GM12891 (cell line): ENCODE measurements at regions not wholly inside any gene's neighbourhood (a gene's known extent, or its start where the extent isn't known, plus 50 kb on each side); places are given as distances from the start of the nearest gene placed in this dataset.

Source experiments
- DNase-seq: peaks from one replicate; pipeline ENCODE4 v3.0.0; 2011; ENCODE audit warnings: low spot score; ENCODE audit not compliant: insufficient read length
- FAIRE-seq: peaks from 2 replicates; lab custom pipeline; 2011; peaks lifted over from hg19 to GRCh38; lab: Jason Lieb, UNC
- PAX5 ChIP-seq: IDR thresholded peaks from 2 replicates; pipeline ENCODE4 v1.6.1; 2011; ENCODE audit warnings: low read length, moderate library complexity, mild to moderate bottlenecking; ENCODE audit not compliant: insufficient read depth, severe bottlenecking
- POLR2A ChIP-seq: IDR thresholded peaks from 2 replicates; pipeline ENCODE4 v1.6.1; 2011; ENCODE audit warnings: low read depth, low read length, control low read depth
- POLR2AphosphoS5 ChIP-seq: IDR thresholded peaks from 2 replicates; pipeline ENCODE4 v1.6.1; 2011; ENCODE audit warnings: low read depth, low read length, control low read depth
- POU2F2 ChIP-seq: IDR thresholded peaks from 2 replicates; pipeline ENCODE4 v1.6.1; 2011; ENCODE audit warnings: low read depth, mild to moderate bottlenecking, control low read depth, low read length, moderate library complexity
- SPI1 ChIP-seq: IDR thresholded peaks from 2 replicates; pipeline ENCODE4 v1.6.1; 2011; ENCODE audit warnings: low read depth, low read length, control low read depth
- TAF1 ChIP-seq: IDR thresholded peaks from 2 replicates; pipeline ENCODE4 v1.6.1; 2011; ENCODE audit warnings: low read depth, low read length, control low read depth

- TF ChIP-seq SPI1 (no peak), POU2F2 (no peak), PAX5 (no peak)
- DNase-seq, result no peak
These were observed 88.0 kb upstream of the ADGRF1 start for GRCh38 chr6:47130086-47130485.

GRCh38 chr6:47129129-47129528 is 87.0 kb upstream of the ADGRF1 start:
- DNase-seq (no peak), FAIRE-seq (no peak)
- TF ChIP-seq POU2F2, result no peak
- no peak for TF ChIP-seq POLR2AphosphoS5
- TF ChIP-seq SPI1, result no peak
- TF ChIP-seq POLR2A, result no peak
- TF ChIP-seq TAF1, result no peak
- TF ChIP-seq PAX5, result no peak

More at GRCh38 chr6:47130086-47130485, 88.0 kb upstream of the ADGRF1 start:
- FAIRE-seq, result no peak

- FAIRE-seq, result no peak
- DNase-seq, result no peak
- no peak for TF ChIP-seq POLR2AphosphoS5
- no peak for TF ChIP-seq SPI1
- TF ChIP-seq POU2F2, result no peak
- no peak for TF ChIP-seq PAX5
- no peak for TF ChIP-seq TAF1
These were observed 84.7 kb upstream of the ADGRF1 start for GRCh38 chr6:47126647-47127391.

- no peak for FAIRE-seq
- DNase-seq, result no peak
- no peak for TF ChIP-seq PAX5
- no peak for TF ChIP-seq POU2F2
- no peak for TF ChIP-seq TAF1
- no peak for TF ChIP-seq SPI1
- no peak for TF ChIP-seq POLR2A
- no peak for TF ChIP-seq POLR2AphosphoS5
These were observed 76.5 kb upstream of the ADGRF1 start for GRCh38 chr6:47118611-47119010.

- TF ChIP-seq SPI1 (no peak), TAF1 (no peak), POU2F2 (no peak), PAX5 (no peak), POLR2A (no peak), POLR2AphosphoS5 (no peak)
- FAIRE-seq (no peak), DNase-seq (no peak)
These were observed 75.2 kb upstream of the ADGRF1 start for GRCh38 chr6:47117314-47117713.

GRCh38 chr6:47116606-47117005 is 74.5 kb upstream of the ADGRF1 start:
- FAIRE-seq, result no peak
- no peak for DNase-seq
- TF ChIP-seq POLR2AphosphoS5 (no peak), PAX5 (no peak), POLR2A (no peak), POU2F2 (no peak), TAF1 (no peak), SPI1 (no peak)

- FAIRE-seq (no peak), DNase-seq (no peak)
- TF ChIP-seq TAF1, result no peak
- no peak for TF ChIP-seq POLR2A
- no peak for TF ChIP-seq PAX5
- no peak for TF ChIP-seq POU2F2
- TF ChIP-seq POLR2AphosphoS5, result no peak
- no peak for TF ChIP-seq SPI1
These were observed 74.0 kb upstream of the ADGRF1 start for GRCh38 chr6:47116086-47116485.

GRCh38 chr6:47114460-47114859 is 72.3 kb upstream of the ADGRF1 start:
- DNase-seq, result no peak
- FAIRE-seq, result no peak
- TF ChIP-seq SPI1 (no peak), PAX5 (no peak), POU2F2 (no peak), POLR2AphosphoS5 (no peak), TAF1 (no peak), POLR2A (no peak)

GRCh38 chr6:47112317-47112716 is 70.2 kb upstream of the ADGRF1 start:
- TF ChIP-seq POLR2A, result no peak
- TF ChIP-seq PAX5, result no peak
- TF ChIP-seq TAF1, result no peak
- no peak for TF ChIP-seq POU2F2
- TF ChIP-seq SPI1, result no peak
- TF ChIP-seq POLR2AphosphoS5, result no peak
- DNase-seq (no peak), FAIRE-seq (no peak)
